WERI-Rb-1 (cell line): ENCODE measurements at regions not wholly inside any gene's neighbourhood (a gene's known extent, or its start where the extent isn't known, plus 50 kb on each side); places are given as distances from the start of the nearest gene placed in this dataset.

Source experiments
- DNase-seq: peaks from one replicate; pipeline ENCODE4 v3.0.0-alpha.2; 2020
- H3K27ac ChIP-seq: fragments of 250-450 bp; sonication (Bioruptor Pico); 2 replicates; pipeline ENCODE4 v1.5.1; 2020; ENCODE audit warnings: mild to moderate bottlenecking, moderate library complexity
- H3K27me3 ChIP-seq: fragments of 250-450 bp; sonication (Bioruptor Pico); 2 replicates; pipeline ENCODE4 v1.5.1; 2021; ENCODE audit warnings: mild to moderate bottlenecking, low read depth, moderate library complexity; ENCODE audit not compliant: insufficient read depth, severe bottlenecking
- H3K36me3 ChIP-seq: fragments of 250-450 bp; sonication (Bioruptor Pico); 2 replicates; pipeline ENCODE4 v1.5.1; 2020; ENCODE audit warnings: mild to moderate bottlenecking, moderate library complexity
- H3K4me3 ChIP-seq: 2 replicates; pipeline ENCODE4 v1.5.1; 2011; ENCODE audit warnings: low read depth, mild to moderate bottlenecking, control low read depth, low read length
- H3K9me3 ChIP-seq: fragments of 250-450 bp; sonication (Bioruptor Pico); 2 replicates; pipeline ENCODE4 v1.5.1; 2021; ENCODE audit warnings: mild to moderate bottlenecking, moderate library complexity; ENCODE audit not compliant: severe bottlenecking
- TF ChIP-seq, protein P1 (sequence below): IDR thresholded peaks from 2 replicates; pipeline ENCODE4 v1.5.1; 2011; ENCODE audit warnings: low read depth, mild to moderate bottlenecking, control low read depth, inconsistent platforms, low read length

DNA sequence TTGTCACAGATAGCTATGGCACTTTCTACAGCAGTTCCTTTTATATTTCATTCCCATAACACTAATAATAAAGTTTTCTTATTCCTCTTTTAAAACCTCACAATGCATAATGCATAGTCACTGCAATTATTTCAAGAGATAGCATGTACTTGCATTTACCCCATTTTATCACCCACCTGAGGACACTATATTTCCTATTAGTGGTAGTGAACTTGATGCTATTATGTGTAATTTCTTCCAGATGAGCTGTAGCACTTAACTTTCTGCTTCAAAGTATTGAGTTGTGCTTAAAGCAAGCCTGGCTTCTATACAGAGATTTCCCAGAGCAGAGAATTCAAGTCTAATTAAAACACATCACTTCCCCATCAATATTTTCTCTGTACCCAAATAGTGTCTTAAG, 461.1 kb downstream of the HTR7 start:
- H3K36me3 ChIP-seq = no peaks in the 10 kb centered on the region
- TF ChIP-seq, protein P1, sequence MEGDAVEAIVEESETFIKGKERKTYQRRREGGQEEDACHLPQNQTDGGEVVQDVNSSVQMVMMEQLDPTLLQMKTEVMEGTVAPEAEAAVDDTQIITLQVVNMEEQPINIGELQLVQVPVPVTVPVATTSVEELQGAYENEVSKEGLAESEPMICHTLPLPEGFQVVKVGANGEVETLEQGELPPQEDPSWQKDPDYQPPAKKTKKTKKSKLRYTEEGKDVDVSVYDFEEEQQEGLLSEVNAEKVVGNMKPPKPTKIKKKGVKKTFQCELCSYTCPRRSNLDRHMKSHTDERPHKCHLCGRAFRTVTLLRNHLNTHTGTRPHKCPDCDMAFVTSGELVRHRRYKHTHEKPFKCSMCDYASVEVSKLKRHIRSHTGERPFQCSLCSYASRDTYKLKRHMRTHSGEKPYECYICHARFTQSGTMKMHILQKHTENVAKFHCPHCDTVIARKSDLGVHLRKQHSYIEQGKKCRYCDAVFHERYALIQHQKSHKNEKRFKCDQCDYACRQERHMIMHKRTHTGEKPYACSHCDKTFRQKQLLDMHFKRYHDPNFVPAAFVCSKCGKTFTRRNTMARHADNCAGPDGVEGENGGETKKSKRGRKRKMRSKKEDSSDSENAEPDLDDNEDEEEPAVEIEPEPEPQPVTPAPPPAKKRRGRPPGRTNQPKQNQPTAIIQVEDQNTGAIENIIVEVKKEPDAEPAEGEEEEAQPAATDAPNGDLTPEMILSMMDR = no peak
- DNase-seq = no peak
- no peak overlapping the region for H3K4me3 ChIP-seq
- H3K9me3 ChIP-seq = no peaks in the 10 kb centered on the region
- H3K27ac ChIP-seq = no peak overlapping the region
- H3K27me3 ChIP-seq = no peaks in the 10 kb centered on the region

DNA sequence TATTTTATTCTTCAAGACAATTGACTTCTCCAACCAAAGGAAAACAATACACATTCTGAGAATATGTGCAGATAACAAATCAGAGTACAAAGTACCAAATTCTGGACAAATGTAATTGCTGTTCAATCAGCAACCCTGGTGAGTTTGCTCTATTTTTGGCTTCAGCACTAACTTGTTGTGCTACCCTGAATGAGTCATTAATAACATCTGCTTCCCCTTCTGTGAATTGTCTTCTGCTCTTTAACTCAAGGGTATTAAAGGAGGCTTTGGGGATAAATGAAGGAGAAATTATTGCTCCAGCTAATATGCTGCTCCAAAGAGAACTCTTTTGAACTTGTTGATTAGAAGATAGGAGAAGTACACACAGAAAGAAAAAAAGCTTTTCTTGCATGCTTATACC, 459.3 kb downstream of the HTR7 start:
- Histone ChIP-seq H3K36me3 (no peaks in the 10 kb centered on the region), H3K4me3 (no peak overlapping the region), H3K27ac (no peak overlapping the region), H3K9me3 (no peaks in the 10 kb centered on the region), H3K27me3 (no peaks in the 10 kb centered on the region)
- no peak for DNase-seq
- TF ChIP-seq, protein P1 = no peak

- Histone ChIP-seq H3K9me3 (no peaks in the 10 kb centered on the region), H3K27me3 (no peaks in the 10 kb centered on the region), H3K36me3 (no peaks in the 10 kb centered on the region), H3K4me3 (no peak overlapping the region), H3K27ac (no peak overlapping the region)
- no peak for DNase-seq
- TF ChIP-seq, protein P1 = no peak
Observed at GRCh38 chr10:90399782-90400181, 458.1 kb downstream of the HTR7 start.

DNA sequence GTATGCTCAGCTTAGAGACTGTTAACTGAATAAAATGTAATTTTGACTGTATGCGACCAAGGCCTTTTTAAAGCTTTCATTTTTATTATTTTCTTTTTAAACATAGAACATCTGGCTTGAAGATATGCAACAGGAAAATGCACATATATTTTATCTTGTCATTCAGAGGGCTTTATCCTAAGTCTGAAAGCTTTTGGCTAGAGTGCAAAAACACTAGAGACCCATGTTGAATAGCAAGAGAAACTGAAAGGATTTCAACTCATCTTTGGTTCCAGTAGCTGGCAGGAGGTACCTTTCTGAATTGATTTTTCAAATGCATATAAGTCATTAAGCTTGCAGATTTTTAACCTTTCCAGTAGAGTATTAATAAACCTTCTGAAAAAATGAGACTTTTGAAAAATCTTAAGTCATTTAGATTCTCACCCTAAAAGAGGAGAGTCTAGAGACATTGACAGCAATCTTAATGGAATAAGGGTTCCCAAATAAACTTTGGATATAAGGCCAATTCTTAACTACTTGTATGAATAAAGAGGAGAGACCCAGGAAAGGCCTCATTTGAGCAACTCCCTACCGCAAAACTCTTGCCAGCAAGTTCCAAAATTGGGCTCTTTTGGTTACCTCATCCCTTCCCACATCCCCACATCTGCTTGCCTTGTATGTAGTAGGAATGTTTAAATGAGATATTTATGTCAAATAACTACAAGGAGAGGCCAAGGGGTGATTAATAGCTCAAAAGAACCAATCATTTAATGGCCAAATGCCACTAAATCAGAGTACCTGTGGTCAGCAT, 454.4 kb downstream of the HTR7 start:
- Histone ChIP-seq H3K27me3 (no peaks in the 10 kb centered on the region), H3K9me3 (no peaks in the 10 kb centered on the region), H3K36me3 (no peaks in the 10 kb centered on the region), H3K27ac (no peak overlapping the region), H3K4me3 (no peak overlapping the region)
- TF ChIP-seq, protein P1 = no peak
- DNase-seq = no peak

GRCh38 chr10:90407131-90407530, 450.7 kb downstream of the HTR7 start:
- no peak for DNase-seq
- Histone ChIP-seq H3K9me3 (peaks cover 4% of the 10 kb centered on the region), H3K27me3 (no peaks in the 10 kb centered on the region), H3K4me3 (no peak overlapping the region), H3K36me3 (no peaks in the 10 kb centered on the region), H3K27ac (no peak overlapping the region)
- TF ChIP-seq, protein P1 = no peak

DNA sequence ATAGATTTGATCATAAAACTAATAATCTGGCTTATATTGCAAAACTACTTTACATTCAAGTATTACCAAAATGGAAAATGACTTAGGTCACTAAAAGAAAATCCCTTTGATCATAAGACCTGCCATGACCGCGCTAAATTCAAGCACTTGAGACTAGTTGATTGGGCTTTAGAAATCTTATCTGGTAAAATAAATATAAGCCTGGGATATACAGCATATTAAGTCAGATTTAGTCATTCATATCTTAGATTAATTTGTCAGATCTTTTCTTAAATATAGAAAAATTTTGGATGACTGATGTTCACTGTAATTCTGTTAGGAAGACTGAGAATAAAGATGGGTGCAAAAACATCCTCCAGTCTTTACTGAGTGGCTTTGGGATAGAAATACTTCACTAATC, 450.0 kb downstream of the HTR7 start:
- H3K27me3 ChIP-seq = no peaks in the 10 kb centered on the region
- H3K4me3 ChIP-seq = no peak overlapping the region
- H3K36me3 ChIP-seq = no peaks in the 10 kb centered on the region
- H3K27ac ChIP-seq = no peak overlapping the region
- TF ChIP-seq, protein P1 = no peak
- no peak for DNase-seq
- peaks cover 4% of the 10 kb centered on the region for H3K9me3 ChIP-seq
